NCI-H146 treated with DMSO at 0.1 percent for 48 hours (cell line): ENCODE measurements at regions not wholly inside any gene's neighbourhood (a gene's known extent, or its start where the extent isn't known, plus 50 kb on each side); places are given as distances from the start of the nearest gene placed in this dataset.
"Not testable (repeated sequence)": the region's sequence is repeated elsewhere in the genome, so short reads cannot be mapped to it uniquely, and the experiment has no call there.

Source experiments
- DNase-seq: peaks from one replicate; lab custom pipeline; 2025; ENCODE audit not compliant: unreplicated experiment; lab: John Stamatoyannopoulos, UW

GRCh38 chr12:9342614-9343353 lies 134.6 kb upstream of the PZP start:
- peak; percentile 82 for DNase-seq

GRCh38 chr12:9341260-9341585 lies 133.0 kb upstream of the PZP start:
- no peak for DNase-seq

GRCh38 chr12:9340422-9341259 lies 132.4 kb upstream of the PZP start:
- no peak for DNase-seq

GRCh38 chr12:9337656-9338055 lies 129.5 kb upstream of the PZP start:
- DNase-seq: no peak

GRCh38 chr12:9336375-9337011 lies 128.3 kb upstream of the PZP start:
- DNase-seq: not testable (repeated sequence)

GRCh38 chr12:9335867-9336266 lies 127.7 kb upstream of the PZP start:
- DNase-seq: no peak

- no peak for DNase-seq
Measured at GRCh38 chr12:9334964-9335363, 126.8 kb upstream of the PZP start.

- DNase-seq: no peak
Measured at GRCh38 chr12:9334041-9334692, 126.0 kb upstream of the PZP start.

- DNase-seq: no peak
Measured at GRCh38 chr12:9333161-9333560, 125.0 kb upstream of the PZP start.

GRCh38 chr12:9332564-9332963 lies 124.4 kb upstream of the PZP start:
- no peak for DNase-seq

GRCh38 chr12:9331218-9331626 lies 123.0 kb upstream of the PZP start:
- DNase-seq: peak; percentile 75

GRCh38 chr12:9329019-9329418 lies 120.8 kb upstream of the PZP start:
- no peak for DNase-seq

GRCh38 chr12:9328065-9328464 lies 119.9 kb upstream of the PZP start:
- DNase-seq: no peak

GRCh38 chr12:9327320-9327719 lies 119.1 kb upstream of the PZP start:
- no peak for DNase-seq

- not testable (repeated sequence) for DNase-seq
Measured at GRCh38 chr12:9326849-9327248, 118.7 kb upstream of the PZP start.

GRCh38 chr12:9326085-9326484 lies 117.9 kb upstream of the PZP start:
- DNase-seq: no peak

GRCh38 chr12:9325471-9325870 lies 117.3 kb upstream of the PZP start:
- no peak for DNase-seq

- DNase-seq: no peak
Measured at GRCh38 chr12:9324782-9325181, 116.6 kb upstream of the PZP start.

GRCh38 chr12:9323144-9323681 lies 115.0 kb upstream of the PZP start:
- DNase-seq: no peak

GRCh38 chr12:9319842-9320173 lies 111.6 kb upstream of the PZP start:
- no peak for DNase-seq

- no peak for DNase-seq
Measured at GRCh38 chr12:9319044-9319841, 111.0 kb upstream of the PZP start.
